ENCODE measurements at regions not wholly inside any gene's neighbourhood (a gene's known extent, or its start where the extent isn't known, plus 50 kb on each side); places are given as distances from the start of the nearest gene placed in this dataset.

GRCh38 chr3:36250191-36250590, 130.1 kb upstream of the STAC start:
- no peak overlapping the region for H3K4me3 ChIP-seq (ENCODE audit: low read depth, low read length)
- H3K36me3 ChIP-seq (ENCODE audit: insufficient read depth, low read length): no peaks in the 10 kb centered on the region
- H3K27me3 ChIP-seq (ENCODE audit: insufficient read depth, low read length): no peaks in the 10 kb centered on the region
- H2AFZ ChIP-seq (ENCODE audit: low read length, unreplicated experiment): no peak overlapping the region
- H3K4me1 ChIP-seq (ENCODE audit: control insufficient read depth, insufficient read depth, low read length, unreplicated experiment): peaks cover 6% of the 10 kb centered on the region
- no peak overlapping the region for H3K27ac ChIP-seq (ENCODE audit: low read depth, low read length)
- no peaks in the 10 kb centered on the region for H3K79me2 ChIP-seq (ENCODE audit: control insufficient read depth, insufficient read depth, low read length, unreplicated experiment)

- H3K36me3 ChIP-seq (ENCODE audit: insufficient read depth, low read length): no peaks in the 10 kb centered on the region
- H2AFZ ChIP-seq (ENCODE audit: low read length, unreplicated experiment): no peak overlapping the region
- no peak overlapping the region for H3K4me3 ChIP-seq (ENCODE audit: low read depth, low read length)
- no peak overlapping the region for H3K27ac ChIP-seq (ENCODE audit: low read depth, low read length)
- H3K27me3 ChIP-seq (ENCODE audit: insufficient read depth, low read length): no peaks in the 10 kb centered on the region
- no peaks in the 10 kb centered on the region for H3K79me2 ChIP-seq (ENCODE audit: control insufficient read depth, insufficient read depth, low read length, unreplicated experiment)
- H3K4me1 ChIP-seq (ENCODE audit: control insufficient read depth, insufficient read depth, low read length, unreplicated experiment): no peaks in the 10 kb centered on the region
These were observed 123.0 kb upstream of the STAC start for GRCh38 chr3:36257158-36257852.

- Histone ChIP-seq H3K79me2 (ENCODE audit: control insufficient read depth, insufficient read depth, low read length, unreplicated experiment) (no peaks in the 10 kb centered on the region), H3K4me1 (ENCODE audit: control insufficient read depth, insufficient read depth, low read length, unreplicated experiment) (no peaks in the 10 kb centered on the region), H3K4me3 (ENCODE audit: low read depth, low read length) (no peak overlapping the region), H3K27me3 (ENCODE audit: insufficient read depth, low read length) (no peaks in the 10 kb centered on the region), H3K27ac (ENCODE audit: low read depth, low read length) (no peak overlapping the region), H3K36me3 (ENCODE audit: insufficient read depth, low read length) (no peaks in the 10 kb centered on the region), H2AFZ (ENCODE audit: low read length, unreplicated experiment) (no peak overlapping the region)
These were observed 121.9 kb upstream of the STAC start for GRCh38 chr3:36258421-36258820.

GRCh38 chr3:36259580-36259979, 120.7 kb upstream of the STAC start:
- Histone ChIP-seq H2AFZ (ENCODE audit: low read length, unreplicated experiment) (peak overlapping the region; percentile 60), H3K27me3 (ENCODE audit: insufficient read depth, low read length) (no peaks in the 10 kb centered on the region), H3K27ac (ENCODE audit: low read depth, low read length) (no peak overlapping the region), H3K4me1 (ENCODE audit: control insufficient read depth, insufficient read depth, low read length, unreplicated experiment) (no peaks in the 10 kb centered on the region), H3K4me3 (ENCODE audit: low read depth, low read length) (peak overlapping the region; percentile 29; the same call in 1 of the 2 replicates), H3K36me3 (ENCODE audit: insufficient read depth, low read length) (no peaks in the 10 kb centered on the region), H3K79me2 (ENCODE audit: control insufficient read depth, insufficient read depth, low read length, unreplicated experiment) (no peaks in the 10 kb centered on the region)

- no peaks in the 10 kb centered on the region for H3K79me2 ChIP-seq (ENCODE audit: control insufficient read depth, insufficient read depth, low read length, unreplicated experiment)
- H3K36me3 ChIP-seq (ENCODE audit: insufficient read depth, low read length): no peaks in the 10 kb centered on the region
- peaks cover 4% of the 10 kb centered on the region; the same call in 1 of the 2 replicates for H3K27me3 ChIP-seq (ENCODE audit: insufficient read depth, low read length)
- H3K4me3 ChIP-seq (ENCODE audit: low read depth, low read length): peak overlapping the region; percentile 55
- no peaks in the 10 kb centered on the region for H3K4me1 ChIP-seq (ENCODE audit: control insufficient read depth, insufficient read depth, low read length, unreplicated experiment)
- H3K27ac ChIP-seq (ENCODE audit: low read depth, low read length): no peak overlapping the region
- H2AFZ ChIP-seq (ENCODE audit: low read length, unreplicated experiment): peak overlapping the region; percentile 36
These were observed 111.0 kb upstream of the STAC start for GRCh38 chr3:36269274-36269673.

GRCh38 chr3:36282766-36283165, 97.5 kb upstream of the STAC start:
- Histone ChIP-seq H3K27me3 (ENCODE audit: insufficient read depth, low read length) (no peaks in the 10 kb centered on the region), H3K36me3 (ENCODE audit: insufficient read depth, low read length) (no peaks in the 10 kb centered on the region), H3K4me1 (ENCODE audit: control insufficient read depth, insufficient read depth, low read length, unreplicated experiment) (no peaks in the 10 kb centered on the region), H3K4me3 (ENCODE audit: low read depth, low read length) (no peak overlapping the region), H3K27ac (ENCODE audit: low read depth, low read length) (no peak overlapping the region), H3K79me2 (ENCODE audit: control insufficient read depth, insufficient read depth, low read length, unreplicated experiment) (no peaks in the 10 kb centered on the region), H2AFZ (ENCODE audit: low read length, unreplicated experiment) (no peak overlapping the region)

- Histone ChIP-seq H3K27me3 (ENCODE audit: insufficient read depth, low read length) (no peaks in the 10 kb centered on the region), H3K4me3 (ENCODE audit: low read depth, low read length) (no peak overlapping the region), H3K79me2 (ENCODE audit: control insufficient read depth, insufficient read depth, low read length, unreplicated experiment) (no peaks in the 10 kb centered on the region), H2AFZ (ENCODE audit: low read length, unreplicated experiment) (no peak overlapping the region), H3K27ac (ENCODE audit: low read depth, low read length) (no peak overlapping the region), H3K4me1 (ENCODE audit: control insufficient read depth, insufficient read depth, low read length, unreplicated experiment) (peaks cover 12% of the 10 kb centered on the region), H3K36me3 (ENCODE audit: insufficient read depth, low read length) (no peaks in the 10 kb centered on the region)
These were observed 85.0 kb upstream of the STAC start for GRCh38 chr3:36295296-36295695.

GRCh38 chr3:36297195-36297594, 83.1 kb upstream of the STAC start:
- Histone ChIP-seq H3K36me3 (ENCODE audit: insufficient read depth, low read length) (no peaks in the 10 kb centered on the region), H2AFZ (ENCODE audit: low read length, unreplicated experiment) (no peak overlapping the region), H3K4me1 (ENCODE audit: control insufficient read depth, insufficient read depth, low read length, unreplicated experiment) (peaks cover 12% of the 10 kb centered on the region), H3K27ac (ENCODE audit: low read depth, low read length) (no peak overlapping the region), H3K79me2 (ENCODE audit: control insufficient read depth, insufficient read depth, low read length, unreplicated experiment) (no peaks in the 10 kb centered on the region), H3K4me3 (ENCODE audit: low read depth, low read length) (peak overlapping the region; percentile 61; the same call in 1 of the 2 replicates), H3K27me3 (ENCODE audit: insufficient read depth, low read length) (no peaks in the 10 kb centered on the region)

GRCh38 chr3:36298188-36298587, 82.1 kb upstream of the STAC start:
- Histone ChIP-seq H3K79me2 (ENCODE audit: control insufficient read depth, insufficient read depth, low read length, unreplicated experiment) (no peaks in the 10 kb centered on the region), H3K36me3 (ENCODE audit: insufficient read depth, low read length) (no peaks in the 10 kb centered on the region), H2AFZ (ENCODE audit: low read length, unreplicated experiment) (no peak overlapping the region), H3K27me3 (ENCODE audit: insufficient read depth, low read length) (no peaks in the 10 kb centered on the region), H3K27ac (ENCODE audit: low read depth, low read length) (no peak overlapping the region), H3K4me3 (ENCODE audit: low read depth, low read length) (no peak overlapping the region), H3K4me1 (ENCODE audit: control insufficient read depth, insufficient read depth, low read length, unreplicated experiment) (peaks cover 12% of the 10 kb centered on the region)

- H3K27ac ChIP-seq (ENCODE audit: low read depth, low read length): no peak overlapping the region
- H3K4me1 ChIP-seq (ENCODE audit: control insufficient read depth, insufficient read depth, low read length, unreplicated experiment): peaks cover 7% of the 10 kb centered on the region
- H3K79me2 ChIP-seq (ENCODE audit: control insufficient read depth, insufficient read depth, low read length, unreplicated experiment): no peaks in the 10 kb centered on the region
- H3K4me3 ChIP-seq (ENCODE audit: low read depth, low read length): no peak overlapping the region
- no peak overlapping the region for H2AFZ ChIP-seq (ENCODE audit: low read length, unreplicated experiment)
- no peaks in the 10 kb centered on the region for H3K27me3 ChIP-seq (ENCODE audit: insufficient read depth, low read length)
- H3K36me3 ChIP-seq (ENCODE audit: insufficient read depth, low read length): no peaks in the 10 kb centered on the region
These were observed 78.2 kb upstream of the STAC start for GRCh38 chr3:36302158-36302509.

- peaks cover 7% of the 10 kb centered on the region for H3K4me1 ChIP-seq (ENCODE audit: control insufficient read depth, insufficient read depth, low read length, unreplicated experiment)
- H3K79me2 ChIP-seq (ENCODE audit: control insufficient read depth, insufficient read depth, low read length, unreplicated experiment): no peaks in the 10 kb centered on the region
- H3K27ac ChIP-seq (ENCODE audit: low read depth, low read length): no peak overlapping the region
- no peak overlapping the region for H3K4me3 ChIP-seq (ENCODE audit: low read depth, low read length)
- no peaks in the 10 kb centered on the region for H3K27me3 ChIP-seq (ENCODE audit: insufficient read depth, low read length)
- H3K36me3 ChIP-seq (ENCODE audit: insufficient read depth, low read length): no peaks in the 10 kb centered on the region
- H2AFZ ChIP-seq (ENCODE audit: low read length, unreplicated experiment): no peak overlapping the region
These were observed 77.7 kb upstream of the STAC start for GRCh38 chr3:36302626-36303025.

All from ACC112 (cell line).